DMS53 (cell line): ENCODE measurements at regions not wholly inside any gene's neighbourhood (a gene's known extent, or its start where the extent isn't known, plus 50 kb on each side); places are given as distances from the start of the nearest gene placed in this dataset.
"Not testable (repeated sequence)": the region's sequence is repeated elsewhere in the genome, so short reads cannot be mapped to it uniquely, and the experiment has no call there.

ENCODE experiments used
- DNase-seq: peaks from one replicate; lab custom pipeline; 2025; lab: John Stamatoyannopoulos, UW

DNA sequence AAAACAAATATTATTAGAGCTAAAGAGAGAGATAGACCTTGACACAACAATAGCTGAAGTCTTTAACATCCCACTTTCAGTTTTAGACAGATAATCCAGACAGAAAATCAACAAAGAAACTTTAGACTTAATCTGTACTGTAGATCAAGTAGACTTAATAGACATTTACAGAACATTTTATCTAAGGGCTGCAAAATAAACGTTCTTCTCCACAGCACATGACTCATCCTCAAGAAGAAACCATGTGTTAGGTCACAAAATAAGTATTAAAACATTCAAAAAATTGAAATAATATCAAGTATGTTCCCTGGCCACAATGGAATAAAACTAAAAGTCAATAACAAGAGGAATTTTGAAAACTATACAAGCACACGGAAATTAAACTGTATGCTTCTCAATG, 1510.3 kb upstream of the PCDH10 start:
- DNase-seq: no peak

DNA sequence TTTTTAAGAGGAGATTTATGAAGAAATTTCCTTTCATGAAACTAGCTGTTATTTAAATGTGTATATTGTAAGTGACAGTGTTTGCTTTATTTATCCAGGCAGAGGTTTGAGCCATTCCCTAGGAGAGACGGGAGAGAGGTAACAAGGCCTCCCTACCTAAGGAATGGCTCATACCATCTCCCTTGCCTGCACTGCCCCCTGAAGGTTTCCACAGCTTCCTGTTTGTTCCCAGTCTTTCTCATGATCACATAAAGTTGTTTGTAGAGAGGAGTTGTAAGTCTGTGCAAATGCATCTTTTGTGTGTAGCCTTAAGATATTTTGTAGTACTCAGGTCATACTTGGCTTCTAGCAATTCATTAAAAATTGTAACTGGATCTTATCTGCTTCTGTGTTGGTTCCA, 1504.5 kb upstream of the PCDH10 start:
- peak; percentile 51 for DNase-seq

DNA sequence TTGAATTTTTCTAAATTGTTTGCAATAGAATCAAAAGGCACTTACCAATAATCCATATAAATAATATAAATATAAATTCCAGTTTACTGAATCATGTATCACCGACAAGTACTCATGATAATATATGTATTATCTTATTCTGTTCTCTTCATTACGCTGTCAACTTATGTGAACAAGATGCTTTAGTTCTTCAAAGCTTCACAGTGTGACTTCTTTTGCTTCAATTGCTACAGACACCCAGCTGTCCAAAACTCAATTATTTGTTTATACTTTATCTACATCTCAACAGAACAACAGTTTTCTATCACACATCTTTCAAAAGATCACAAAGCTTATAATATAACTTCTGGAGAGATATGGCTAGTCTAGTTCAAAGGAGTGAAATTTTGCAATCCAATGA, 1499.9 kb upstream of the PCDH10 start:
- DNase-seq: no peak

DNA sequence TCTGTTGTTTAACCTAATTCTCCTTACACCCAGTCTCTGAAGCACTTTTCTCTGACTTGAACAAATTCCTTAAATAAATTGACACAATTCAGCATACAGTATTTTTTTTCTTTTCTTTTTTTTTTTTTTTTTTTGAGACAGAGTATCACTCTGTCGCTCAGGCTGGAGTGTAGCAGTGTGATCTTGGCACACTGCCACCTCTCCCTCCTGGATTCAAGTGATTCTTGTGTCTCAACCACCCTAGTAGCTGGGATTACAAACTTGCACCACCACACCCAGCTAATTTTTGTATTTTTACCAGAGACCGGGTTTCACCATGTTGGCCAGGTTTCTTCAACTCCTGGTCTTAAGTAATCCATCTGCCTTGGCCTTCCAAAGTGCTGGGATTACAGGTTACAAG, 1498.1 kb upstream of the PCDH10 start:
- no peak for DNase-seq

DNA sequence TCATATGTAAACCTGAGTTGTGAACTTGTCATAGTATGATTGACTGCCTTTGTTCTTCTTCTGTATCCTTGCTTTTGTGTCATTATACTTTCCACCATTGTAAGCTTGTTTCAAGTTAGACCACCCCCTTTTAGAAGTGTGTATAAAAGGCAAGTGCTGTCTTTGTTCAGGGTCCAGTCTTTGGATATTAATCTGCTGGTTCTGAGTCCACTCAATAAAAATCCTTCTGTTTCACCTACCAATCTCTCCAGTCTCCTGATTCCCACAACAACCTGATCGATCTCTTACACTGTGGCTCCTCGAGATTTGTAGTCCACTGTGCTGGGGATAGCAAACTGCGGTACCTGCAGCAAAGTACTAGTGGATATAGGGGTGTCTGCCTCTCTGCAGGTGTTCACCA, 1465.8 kb upstream of the PCDH10 start:
- DNase-seq: not testable (repeated sequence)

DNA sequence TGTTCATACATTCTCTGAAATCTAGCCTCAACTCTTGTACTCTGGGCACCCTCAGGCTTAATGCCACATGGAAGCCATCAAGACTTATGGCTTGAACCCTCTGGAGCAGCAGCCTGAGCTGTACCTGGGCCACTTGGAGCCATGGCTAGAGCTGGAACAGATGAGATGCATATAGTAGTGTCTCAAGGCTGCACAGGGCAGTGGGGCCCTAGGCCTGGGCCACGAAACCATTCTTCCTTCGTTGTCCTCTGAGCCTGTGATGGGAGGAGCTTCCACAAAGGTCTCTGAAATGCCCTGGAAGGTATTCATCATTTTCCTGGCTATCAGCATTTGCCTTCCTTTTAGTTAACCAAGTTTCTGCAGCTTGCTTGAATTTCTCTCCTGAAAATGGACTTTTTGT, 1427.2 kb upstream of the PCDH10 start:
- no peak for DNase-seq

DNA sequence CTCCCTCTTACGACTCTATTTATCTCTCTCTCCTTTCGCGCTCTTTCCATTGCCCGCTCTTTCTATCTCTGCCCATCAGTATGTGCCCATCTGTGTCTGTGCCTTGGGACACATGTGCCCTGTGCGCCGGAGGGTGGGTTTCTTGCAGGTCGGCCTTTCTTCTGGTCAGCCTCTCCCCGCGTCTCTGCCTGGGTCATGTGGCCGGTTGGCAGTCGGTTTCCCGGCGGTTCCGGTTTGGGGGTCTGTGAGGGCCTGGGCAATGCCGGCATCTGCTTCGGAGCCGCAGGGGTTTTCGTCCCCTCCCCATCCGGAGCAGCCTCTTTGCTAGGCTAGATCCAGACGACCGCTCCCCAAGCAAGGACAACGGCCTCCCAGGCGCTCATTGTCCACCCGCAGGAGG, 1426.0 kb upstream of the PCDH10 start:
- DNase-seq: not testable (repeated sequence)

DNA sequence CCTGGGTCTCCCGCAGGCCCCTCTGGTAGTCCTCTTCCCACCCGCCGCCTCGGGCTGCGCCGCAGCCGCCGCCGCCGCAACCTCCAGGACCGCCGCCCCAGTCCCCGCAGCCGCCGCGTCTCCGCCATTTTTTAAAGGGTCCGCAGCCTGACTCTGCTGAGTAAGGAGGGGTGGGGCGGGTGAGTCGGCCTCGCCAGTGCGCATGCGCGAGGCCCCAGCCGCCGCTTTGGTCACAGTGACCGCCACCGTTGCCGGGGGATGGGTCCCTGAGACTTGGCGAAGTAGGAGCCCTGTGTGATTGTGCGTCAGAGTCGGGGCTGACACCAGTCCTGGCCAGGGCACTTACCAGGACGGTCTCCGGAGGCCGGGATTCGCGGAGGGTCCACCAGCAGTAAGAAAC, 1424.2 kb upstream of the PCDH10 start:
- peak; percentile 66 for DNase-seq

DNA sequence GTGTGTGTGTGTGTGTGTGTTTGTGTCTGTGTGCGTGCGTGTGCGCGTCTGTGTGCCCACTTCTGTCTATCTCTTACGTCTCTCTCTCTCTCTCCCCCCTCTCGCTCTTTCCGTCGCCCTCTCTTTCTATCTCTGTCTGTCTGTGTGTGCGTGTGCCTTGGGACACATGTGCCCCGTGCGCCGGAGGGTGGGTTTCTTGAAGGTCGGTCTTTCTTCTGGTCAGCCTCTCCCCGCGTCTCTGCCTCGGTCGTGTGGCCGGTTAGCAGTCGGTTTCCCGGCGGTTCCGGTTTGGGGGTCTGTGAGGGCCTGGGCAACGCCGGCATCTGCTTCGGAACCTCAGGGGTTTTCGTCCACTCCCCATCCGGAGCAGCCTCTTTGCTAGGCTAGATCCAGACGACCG, 1423.6 kb upstream of the PCDH10 start:
- DNase-seq: not testable (repeated sequence)

DNA sequence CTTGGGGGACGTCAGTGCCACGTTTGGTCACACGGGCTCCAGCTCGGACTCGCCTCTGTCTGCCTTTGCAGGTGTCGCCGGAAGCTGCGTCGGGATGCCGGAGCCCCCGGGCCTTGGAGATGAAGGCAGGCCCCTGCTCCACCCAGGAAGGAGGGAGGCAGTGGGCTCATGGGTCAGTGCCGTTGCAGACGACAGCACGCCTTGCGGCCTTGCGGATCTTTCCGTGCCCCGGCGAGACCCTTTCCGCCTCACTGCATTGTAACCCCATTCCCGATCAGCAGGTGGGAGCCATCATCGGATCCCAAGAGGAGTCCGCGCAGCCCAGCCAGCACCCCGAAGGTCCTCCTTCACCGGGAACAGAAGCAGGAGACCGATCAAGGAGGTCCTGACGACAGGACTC, 1422.2 kb upstream of the PCDH10 start:
- not testable (repeated sequence) for DNase-seq

DNA sequence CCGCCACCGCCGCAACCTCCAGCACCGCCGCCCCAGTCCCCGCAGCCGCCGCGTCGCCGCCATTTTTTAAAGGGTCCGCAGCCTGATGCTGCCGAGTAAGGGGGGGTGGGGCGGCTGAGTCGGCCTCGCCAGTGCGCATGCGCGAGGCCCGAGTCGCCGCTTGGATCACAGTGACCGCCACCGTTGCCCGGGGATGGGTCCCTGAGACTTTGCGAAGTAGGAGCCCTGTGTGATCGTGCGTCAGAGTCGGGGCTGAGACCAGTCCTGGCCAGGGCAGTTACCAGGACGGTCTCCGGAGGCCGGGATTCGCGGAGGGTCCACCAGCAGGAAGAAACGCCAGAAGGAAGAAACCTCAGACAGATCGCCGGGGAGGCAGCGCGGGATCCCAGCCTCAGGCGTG, 1421.7 kb upstream of the PCDH10 start:
- DNase-seq: not testable (repeated sequence)

DNA sequence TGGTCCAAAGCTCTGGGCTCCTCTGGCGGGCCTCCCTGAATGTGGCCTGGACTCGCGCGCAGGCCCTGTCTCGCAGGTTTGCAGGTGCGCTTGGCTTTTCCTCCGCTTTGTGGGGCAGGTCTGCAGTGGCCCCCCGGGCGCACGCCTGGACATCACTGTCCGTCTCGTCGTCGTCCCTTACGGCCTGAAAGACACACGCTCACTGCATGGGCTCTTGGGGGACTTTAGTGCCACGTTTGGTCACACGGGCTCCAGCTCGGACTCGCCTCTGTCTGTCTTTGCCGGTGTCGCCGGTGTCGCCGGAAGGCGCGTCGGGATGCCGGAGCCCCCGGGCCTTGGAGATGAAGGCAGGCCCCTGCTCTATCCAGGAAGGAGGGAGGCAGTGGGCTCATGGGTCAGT, 1419.9 kb upstream of the PCDH10 start:
- DNase-seq: not testable (repeated sequence)

DNA sequence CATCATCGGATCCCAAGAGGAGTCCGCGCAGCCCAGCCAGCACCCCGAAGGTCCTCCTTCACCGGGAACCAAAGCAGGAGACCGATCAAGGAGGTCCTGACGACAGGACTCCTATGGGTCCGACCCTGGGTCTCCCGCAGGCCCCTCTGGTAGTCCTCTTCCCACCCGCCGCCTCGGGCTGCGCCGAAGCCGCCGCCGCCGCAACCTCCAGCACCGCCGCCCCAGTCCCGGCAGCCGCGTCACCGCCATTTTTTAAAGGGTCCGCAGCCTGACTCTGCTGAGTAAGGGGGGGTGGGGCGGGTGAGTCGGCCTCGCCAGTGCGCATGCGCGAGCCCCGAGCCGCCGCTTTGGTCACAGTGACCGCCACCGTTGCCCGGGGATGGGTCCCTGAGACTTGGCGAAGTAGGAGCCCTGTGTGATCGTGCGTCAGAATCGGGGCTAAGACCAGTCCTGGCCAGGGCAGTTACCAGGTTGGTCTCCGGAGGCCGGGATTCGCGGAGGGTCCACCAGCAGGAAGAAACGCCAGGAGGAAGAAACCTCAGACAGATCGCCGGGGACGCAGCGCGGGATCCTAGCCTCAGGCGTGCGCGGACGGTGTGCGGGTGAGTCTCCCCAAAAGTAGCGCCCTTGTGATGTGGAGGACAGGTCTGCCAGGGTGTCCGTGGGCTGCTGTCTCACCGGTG, 1419.2 kb upstream of the PCDH10 start:
- not testable (repeated sequence) for DNase-seq

DNA sequence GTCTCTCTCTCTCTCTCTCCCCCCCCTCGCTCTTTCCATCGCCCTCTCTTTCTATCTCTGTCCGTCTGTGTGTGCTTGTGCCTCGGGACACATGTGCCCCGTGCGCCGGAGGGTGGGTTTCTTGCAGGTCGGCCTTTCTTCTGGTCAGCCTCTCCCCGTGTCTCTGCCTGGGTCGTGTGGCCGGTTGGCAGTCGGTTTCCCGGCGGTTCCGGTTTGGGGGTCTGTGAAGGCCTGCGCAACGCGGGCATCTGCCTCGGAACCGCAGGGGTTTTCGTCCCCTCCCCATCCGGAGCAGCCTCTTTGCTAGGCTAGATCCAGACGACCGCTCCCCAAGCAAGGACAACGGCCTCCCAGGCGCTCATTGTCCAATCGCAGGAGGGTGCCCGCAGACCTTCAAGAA, 1418.5 kb upstream of the PCDH10 start:
- not testable (repeated sequence) for DNase-seq

DNA sequence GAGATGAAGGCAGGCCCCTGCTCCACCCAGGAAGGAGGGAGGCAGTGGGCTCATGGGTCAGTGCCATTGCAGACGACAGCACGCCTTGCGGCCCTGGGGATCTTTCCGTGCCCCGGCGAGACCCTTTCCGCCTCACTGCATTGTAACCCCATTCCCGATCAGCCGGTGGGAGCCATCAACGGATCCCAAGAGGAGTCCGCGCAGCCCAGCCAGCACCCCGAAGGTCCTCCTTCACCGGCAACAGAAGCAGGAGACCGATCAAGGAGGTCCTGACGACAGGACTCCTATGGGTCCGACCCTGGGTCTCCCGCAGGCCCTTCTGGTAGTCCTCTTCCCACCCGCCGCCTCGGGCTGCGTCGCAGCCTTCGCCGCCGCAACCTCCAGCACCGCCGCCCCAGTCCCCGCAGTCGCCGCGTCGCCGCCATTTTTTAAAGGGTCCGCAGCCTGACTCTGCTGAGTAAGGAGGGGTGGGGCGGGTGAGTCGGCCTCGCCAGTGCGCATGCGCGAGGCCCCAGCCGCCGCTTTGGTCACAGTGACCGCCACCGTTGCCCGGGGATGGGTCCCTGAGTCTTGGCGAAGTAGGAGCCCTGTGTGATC, 1417.0 kb upstream of the PCDH10 start:
- DNase-seq: not testable (repeated sequence)

DNA sequence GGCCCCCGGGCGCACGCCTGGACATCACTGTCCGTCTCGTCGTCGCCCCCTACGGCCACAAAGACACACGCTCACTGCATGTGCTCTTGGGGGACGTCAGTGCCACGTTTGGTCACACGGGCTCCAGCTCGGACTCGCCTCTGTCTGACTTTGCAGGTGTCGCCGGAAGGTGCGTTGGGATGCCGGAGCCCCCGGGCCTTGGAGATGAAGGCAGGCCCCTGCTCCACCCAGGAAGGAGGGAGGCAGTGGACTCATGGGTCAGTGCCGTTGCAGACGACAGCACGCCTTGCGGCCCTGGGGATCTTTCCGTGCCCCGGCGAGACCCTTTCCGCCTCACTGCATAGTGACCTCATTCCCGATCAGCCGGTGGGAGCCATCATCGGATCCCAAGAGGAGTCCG, 1414.8 kb upstream of the PCDH10 start:
- not testable (repeated sequence) for DNase-seq

DNA sequence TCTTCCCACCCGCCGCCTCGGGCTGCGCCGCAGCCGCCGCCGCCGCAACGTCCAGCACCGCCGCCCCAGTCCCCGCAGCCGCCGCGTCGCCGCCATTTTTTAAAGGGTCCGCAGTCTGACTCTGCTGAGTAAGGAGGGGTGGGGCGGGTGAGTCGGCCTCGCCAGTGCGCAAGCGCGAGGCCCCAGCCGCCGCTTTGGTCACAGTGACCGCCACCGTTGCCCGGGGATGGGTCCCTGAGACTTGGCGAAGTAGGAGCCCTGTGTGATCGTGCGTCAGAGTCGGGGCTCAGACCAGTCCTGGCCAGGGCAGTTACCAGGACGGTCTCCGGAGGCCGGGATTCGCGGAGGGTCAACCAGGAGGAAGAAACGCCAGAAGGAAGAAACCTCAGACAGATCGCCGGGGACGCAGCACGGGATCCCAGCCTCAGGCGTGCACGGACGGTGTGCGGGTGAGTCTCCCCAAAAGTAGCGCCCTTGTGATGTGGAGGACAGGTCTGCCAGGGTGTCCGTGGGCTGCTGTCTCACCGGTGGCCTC, 1414.2 kb upstream of the PCDH10 start:
- DNase-seq: not testable (repeated sequence)

DNA sequence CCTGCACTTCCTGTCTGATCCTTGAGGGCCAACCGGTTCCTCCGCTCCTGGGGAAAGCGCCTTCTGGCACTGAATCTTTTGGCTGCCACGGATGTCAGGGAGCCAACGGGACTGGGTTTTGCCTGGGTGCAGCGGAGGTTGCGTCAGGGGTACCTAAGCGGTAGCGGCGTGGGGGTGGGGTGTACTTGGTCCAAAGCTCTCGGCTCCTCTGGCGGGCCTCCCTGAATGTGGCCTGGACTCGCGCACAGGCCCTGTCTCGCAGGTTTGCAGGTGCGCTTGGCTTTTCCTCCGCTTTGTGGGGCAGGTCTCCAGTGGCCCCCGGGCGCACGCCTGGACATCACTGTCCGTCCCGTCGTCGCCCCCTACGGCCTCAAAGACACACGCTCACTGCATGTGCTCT, 1410.1 kb upstream of the PCDH10 start:
- not testable (repeated sequence) for DNase-seq

DNA sequence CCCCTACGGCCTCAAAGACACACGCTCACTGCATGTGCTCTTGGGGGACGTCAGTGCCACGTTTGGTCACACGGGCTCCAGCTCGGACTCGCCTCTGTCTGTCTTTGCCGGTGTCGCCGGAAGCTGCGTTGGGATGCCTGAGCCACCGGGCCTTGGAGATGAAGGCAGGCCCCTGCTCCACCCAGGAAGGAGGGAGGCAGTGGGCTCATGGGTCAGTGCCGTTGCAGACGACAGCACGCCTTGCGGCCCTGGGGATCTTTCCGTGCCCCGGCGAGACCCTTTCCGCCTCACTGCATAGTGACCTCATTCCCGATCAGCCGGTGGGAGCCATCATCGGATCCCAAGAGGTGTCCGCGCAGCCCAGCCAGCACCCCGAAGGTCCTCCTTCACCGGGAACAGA, 1407.3 kb upstream of the PCDH10 start:
- DNase-seq: not testable (repeated sequence)

DNA sequence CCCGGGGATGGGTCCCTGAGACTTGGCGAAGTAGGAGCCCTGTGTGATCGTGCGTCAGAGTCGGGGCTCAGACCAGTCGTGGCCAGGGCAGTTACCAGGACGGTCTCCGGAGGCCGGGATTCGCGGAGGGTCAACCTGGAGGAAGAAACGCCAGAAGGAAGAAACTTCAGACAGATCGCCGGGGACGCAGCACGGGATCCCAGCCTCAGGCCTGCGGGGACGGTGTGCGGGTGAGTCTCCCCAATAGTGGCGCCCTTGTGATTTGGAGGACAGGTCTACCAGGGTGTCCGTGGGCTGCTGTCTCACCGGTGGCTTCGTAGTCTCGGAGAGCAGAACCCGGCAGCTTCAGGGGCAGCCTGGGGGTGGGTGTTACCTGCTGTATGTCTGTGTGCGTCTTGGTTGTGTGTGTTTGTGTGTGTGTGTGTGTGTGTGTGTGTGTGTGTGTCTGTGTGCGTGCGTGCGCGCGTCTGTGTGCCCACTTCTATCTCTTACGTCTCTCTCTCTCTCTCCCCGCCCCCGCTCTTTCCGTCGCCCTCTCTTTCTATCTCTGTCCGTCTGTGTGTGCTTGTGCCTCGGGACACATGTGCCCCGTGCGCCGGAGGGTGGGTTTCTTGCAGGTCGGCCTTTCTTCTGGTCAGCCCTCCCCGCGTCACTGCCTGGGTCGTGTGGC, 1406.4 kb upstream of the PCDH10 start:
- DNase-seq: not testable (repeated sequence)

DNA sequence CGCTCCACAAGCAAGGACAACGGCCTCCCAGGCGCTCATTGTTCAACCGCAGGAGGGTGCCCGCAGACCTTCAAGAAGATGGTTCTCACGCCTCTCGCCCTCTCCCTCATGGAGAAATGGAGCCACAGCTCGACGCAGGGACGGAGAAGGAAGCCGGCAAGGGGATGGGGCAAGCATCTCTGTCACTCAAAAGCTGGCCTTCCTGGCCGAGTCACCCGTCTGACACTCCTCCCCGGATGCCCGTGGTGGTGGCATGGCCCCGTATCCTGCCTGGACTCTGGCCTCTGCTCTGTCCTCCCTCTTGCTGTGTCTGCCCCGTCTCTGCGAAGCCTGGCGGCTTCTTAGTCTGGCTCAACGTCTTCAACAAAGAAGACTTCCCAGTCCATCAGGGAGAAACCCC, 1405.7 kb upstream of the PCDH10 start:
- DNase-seq: not testable (repeated sequence)

DNA sequence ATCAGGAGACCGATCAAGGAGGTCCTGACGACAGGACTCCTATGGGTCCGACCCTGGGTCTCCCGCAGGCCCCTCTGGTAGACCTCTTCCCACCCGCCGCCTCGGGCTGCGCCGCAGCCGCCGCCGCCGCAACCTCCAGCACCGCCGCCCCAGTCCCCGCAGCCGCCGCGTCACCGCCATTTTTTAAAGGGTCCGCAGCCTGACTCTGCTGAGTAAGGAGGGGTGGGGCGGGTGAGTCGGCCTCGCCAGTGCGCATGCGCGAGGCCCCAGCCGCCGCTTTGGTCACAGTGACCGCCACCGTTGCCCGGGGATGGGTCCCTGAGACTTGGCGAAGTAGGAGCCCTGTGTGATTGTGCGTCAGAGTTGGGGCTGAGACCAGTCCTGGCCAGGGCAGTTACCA, 1401.9 kb upstream of the PCDH10 start:
- not testable (repeated sequence) for DNase-seq

DNA sequence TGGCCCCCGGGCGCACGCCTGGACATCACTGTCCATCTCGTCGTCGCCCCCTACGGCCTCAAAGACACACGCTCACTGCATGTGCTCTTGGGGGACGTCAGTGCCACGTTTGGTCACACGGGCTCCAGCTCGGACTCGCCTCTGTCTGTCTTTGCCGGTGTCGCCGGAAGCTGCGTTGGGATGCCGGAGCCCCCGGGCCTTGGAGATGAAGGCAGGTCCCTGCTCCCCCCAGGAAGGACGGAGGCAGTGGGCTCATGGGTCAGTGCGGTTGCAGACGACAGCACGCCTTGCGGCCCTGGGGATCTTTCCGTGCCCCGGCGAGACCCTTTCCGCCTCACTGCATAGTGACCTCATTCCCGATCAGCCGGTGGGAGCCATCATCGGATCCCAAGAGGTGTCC, 1399.9 kb upstream of the PCDH10 start:
- DNase-seq: not testable (repeated sequence)
